ENCODE measurements at regions not wholly inside any gene's neighbourhood (a gene's known extent, or its start where the extent isn't known, plus 50 kb on each side); places are given as distances from the start of the nearest gene placed in this dataset.

GRCh38 chr20:17870086-17870740 is 98.4 kb downstream of the SNX5 start:
- peaks cover 17 to 23% (median 17%) of the 10 kb centered on the region in 3 donors for H3K4me1 ChIP-seq
- no peak overlapping the region for H3K4me3 ChIP-seq

GRCh38 chr20:17869295-17869994 is 99.1 kb downstream of the SNX5 start:
- no peaks in the 10 kb centered on the region for H3K27me3 ChIP-seq
- no peak for DNase-seq
- intact Hi-C loops (cut with DNase I), result no loop called here
- no peak for TF ChIP-seq POLR2A (IDR thresholded peaks at IDR 0.05)
- no peak for TF ChIP-seq CTCF (IDR thresholded peaks at IDR 0.05)
- no peak overlapping the region for H3K27ac ChIP-seq
- no peak overlapping the region for H3K4me3 ChIP-seq
- WGBS, 2 donors, result 71 to 77% methylated on average over 4 to 9 of the region's 12 CpGs
- H3K36me3 ChIP-seq, result no peaks in the 10 kb centered on the region
- peaks cover 9 to 15% (median 9%) of the 10 kb centered on the region in 3 donors for H3K4me1 ChIP-seq
- H3K9me3 ChIP-seq, result no peaks in the 10 kb centered on the region

More at GRCh38 chr20:17870086-17870740, 98.4 kb downstream of the SNX5 start:
- Histone ChIP-seq H3K36me3 (no peaks in the 10 kb centered on the region), H3K27ac (no peak overlapping the region), H3K27me3 (no peaks in the 10 kb centered on the region), H3K9me3 (no peaks in the 10 kb centered on the region)
- WGBS, 2 donors, result 77 to 78% methylated on average over 4 to 7 of the region's 17 CpGs
- TF ChIP-seq POLR2A (IDR thresholded peaks at IDR 0.05), result no peak
- TF ChIP-seq CTCF (IDR thresholded peaks at IDR 0.05), result no peak
- intact Hi-C loops (cut with DNase I), result no loop called here
- DNase-seq, result no peak

DNA sequence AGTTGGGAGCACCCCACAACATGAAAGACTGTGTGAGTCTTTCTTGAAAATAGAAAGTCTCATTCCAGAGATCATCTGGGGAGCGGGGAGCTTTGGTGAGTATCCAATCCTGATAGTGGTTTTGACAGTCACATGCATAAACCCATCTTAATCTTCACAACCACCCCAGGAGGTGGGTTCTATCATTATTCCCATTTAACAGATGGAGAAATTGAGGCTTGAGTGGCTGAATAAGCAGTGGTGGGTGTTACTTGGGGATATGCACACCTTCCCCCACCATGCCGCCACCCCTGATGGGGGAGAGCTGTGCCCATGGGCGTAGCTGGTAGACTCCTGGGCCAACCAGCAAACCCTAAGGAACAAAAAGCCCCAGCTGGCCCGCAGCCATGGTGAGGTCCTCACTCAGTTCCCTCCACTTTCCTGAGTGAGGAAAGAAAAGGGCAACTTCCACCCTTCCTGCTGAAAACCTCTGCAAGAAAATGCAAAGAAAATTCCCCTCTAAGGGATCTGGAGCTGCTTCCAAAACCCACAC is 99.8 kb downstream of the SNX5 start:
- Histone ChIP-seq H3K36me3 (no peaks in the 10 kb centered on the region), H3K27ac (no peak overlapping the region), H3K4me1 (peaks cover 2 to 12% (median 3%) of the 10 kb centered on the region in 3 donors), H3K4me3 (no peak overlapping the region), H3K9me3 (no peaks in the 10 kb centered on the region), H3K27me3 (no peaks in the 10 kb centered on the region)
- intact Hi-C loops (cut with DNase I), result no loop called here
- no peak for DNase-seq
- 63 to 100% methylated on average over 1 to 2 of the region's 4 CpGs for WGBS, 2 donors
- no peak for TF ChIP-seq CTCF (IDR thresholded peaks at IDR 0.05)
- no peak for TF ChIP-seq POLR2A (IDR thresholded peaks at IDR 0.05)

DNA sequence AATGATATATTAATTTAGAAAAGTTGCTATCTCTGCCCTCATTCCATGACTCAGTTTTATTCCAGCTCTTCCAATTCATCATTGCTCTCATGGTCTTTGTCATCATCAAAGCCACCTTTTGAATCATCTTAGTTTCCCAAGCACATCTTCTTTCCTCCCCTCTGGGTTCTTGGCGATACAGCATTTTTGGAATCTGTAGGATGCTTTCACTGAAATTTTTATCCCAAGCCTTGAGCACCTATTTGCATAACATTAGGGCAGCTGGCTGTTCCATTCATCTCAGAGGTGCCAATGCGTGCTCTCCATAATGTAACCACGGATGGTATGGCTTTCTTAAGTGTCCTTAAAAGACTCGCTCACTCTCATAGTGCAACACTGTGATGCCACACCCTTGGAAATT is 100.4 kb downstream of the SNX5 start:
- H3K4me3 ChIP-seq, result no peak overlapping the region
- intact Hi-C loops (cut with DNase I), result no loop called here
- whole genome bisulfite sequencing, 2 donors, result 70 to 80% methylated on average over 4 of the region's 4 CpGs
- H3K36me3 ChIP-seq, result no peaks in the 10 kb centered on the region
- no peak for TF ChIP-seq POLR2A (IDR thresholded peaks at IDR 0.05)
- TF ChIP-seq CTCF (IDR thresholded peaks at IDR 0.05), result no peak
- no peaks in the 10 kb centered on the region for H3K9me3 ChIP-seq
- no peaks in the 10 kb centered on the region for H3K27me3 ChIP-seq
- no peak for DNase-seq
- H3K27ac ChIP-seq, result no peak overlapping the region
- peaks cover 0 to 12% (median 0%) of the 10 kb centered on the region in 3 donors for H3K4me1 ChIP-seq
